HepG2 (cell line): ENCODE measurements at regions not wholly inside any gene's neighbourhood (a gene's known extent, or its start where the extent isn't known, plus 50 kb on each side); places are given as distances from the start of the nearest gene placed in this dataset.

Source experiments
- ATAC-seq: fragments of 200-7000 bp; cut with Tn5 transposase; 3 replicates; pipeline ENCODE4 v1.9.1; 2020; ENCODE audit warnings: mild to moderate bottlenecking, moderate library complexity
- BruUV-seq: library from RNA; stranded (reverse); fragments of 400-500 nt; replicated peaks from 2 replicates; lab custom pipeline; 2021; lab: Mats Ljungman, UMichigan
- CTCF ChIA-PET: fragments of 300-600 bp; formaldehyde crosslinking; extraction: SDS; loops from one replicate; lab custom pipeline; 2021; ENCODE audit warnings: low total read pairs, inconsistent platforms, low intra/inter-chr PET ratio; lab: Yijun Ruan, JAX
- POLR2A ChIA-PET: fragments of 350-600 bp; sonication (Branson Sonifier 250); formaldehyde crosslinking; loops from one replicate; lab custom pipeline; 2020; ENCODE audit warnings: antibody characterized with exemption, inconsistent platforms; lab: Yijun Ruan, JAX
- DNase-seq: peaks from one replicate; pipeline ENCODE4 v3.0.0-alpha.2; 2015; ENCODE audit warnings: low spot score
- FAIRE-seq: peaks from 3 replicates; lab custom pipeline; 2011; peaks lifted over from hg19 to GRCh38; lab: Jason Lieb, UNC
- H2AFZ ChIP-seq: one replicate; pipeline ENCODE4 v1.6.1; 2011; ENCODE audit warnings: low read length, inconsistent platforms
- H3K27ac ChIP-seq: fragments of 300-600 bp; 3 replicates; pipeline ENCODE4 v1.8.0; 2011; ENCODE audit warnings: mixed run types, mild to moderate bottlenecking, mixed read lengths, low read length, inconsistent platforms; ENCODE audit not compliant: insufficient read depth; ENCODE audit errors: extremely low read length
- H3K27me3 ChIP-seq, 2 experiments: fragments of 200-600 bp in 1 of 2; 2 replicates in 1 of 2; 3 replicates in 1 of 2; pipeline versions ENCODE4 v1.6.0 to v1.8.0; 2011; ENCODE audit warnings: low read length in 2 of 2, mild to moderate bottlenecking in 2 of 2, moderate library complexity in 2 of 2, inconsistent platforms in 1 of 2; ENCODE audit not compliant: insufficient read depth in 2 of 2, control insufficient read depth in 1 of 2
- H3K36me3 ChIP-seq, 2 experiments: fragments of 200-600 bp in 1 of 2; replicated peaks in 1 of 2; 2 replicates in 1 of 2; 3 replicates in 1 of 2; pipeline versions ENCODE4 v1.5.1 to v1.8.0; 2011; ENCODE audit warnings: low read length in 2 of 2, inconsistent platforms in 1 of 2; ENCODE audit not compliant: insufficient read depth in 2 of 2, control insufficient read depth in 1 of 2
- H3K4me1 ChIP-seq: 2 replicates; pipeline ENCODE4 v1.5.1; 2012; ENCODE audit warnings: low read length, inconsistent platforms; ENCODE audit not compliant: insufficient read depth
- H3K4me2 ChIP-seq: 2 replicates; pipeline ENCODE4 v1.6.0; 2011; ENCODE audit warnings: low read depth, low read length, inconsistent platforms
- H3K4me3 ChIP-seq, 3 experiments: fragments of 200-600 bp in 1 of 3; sonication (generic), shearing (Covaris generic) in 1 of 3; replicated peaks in 1 of 3; 2 replicates each; pipeline ENCODE4 v1.5.1; 2011 to 2016; ENCODE audit warnings: low read length in 3 of 3, inconsistent platforms in 2 of 3, low read depth in 2 of 3, mild to moderate bottlenecking in 2 of 3, control low read depth in 1 of 3, mixed read lengths in 1 of 3; ENCODE audit not compliant: insufficient read depth in 1 of 3
- H3K79me2 ChIP-seq: one replicate; pipeline ENCODE4 v1.6.1; 2011; ENCODE audit warnings: low read length, inconsistent platforms; ENCODE audit not compliant: insufficient read depth
- H3K9ac ChIP-seq: 2 replicates; pipeline ENCODE4 v1.6.0; 2011; ENCODE audit warnings: mild to moderate bottlenecking, low read depth, low read length, inconsistent platforms; ENCODE audit not compliant: insufficient read depth
- H3K9me3 ChIP-seq: 2 replicates; pipeline ENCODE4 v1.5.1; 2012; ENCODE audit warnings: mild to moderate bottlenecking, low read length
- H4K20me1 ChIP-seq: 2 replicates; pipeline ENCODE4 v1.6.0; 2011; ENCODE audit warnings: inconsistent platforms, mild to moderate bottlenecking, low read length, moderate library complexity; ENCODE audit not compliant: insufficient read depth
- IRF9 ChIP-seq: sonication (generic); formaldehyde crosslinking; IDR thresholded peaks from 2 replicates; pipeline ENCODE4 v1.8.0; 2022; ENCODE audit warnings: missing genetic modification reagents, mild to moderate bottlenecking, borderline replicate concordance
- KLF9 ChIP-seq: IDR thresholded peaks from 2 replicates; pipeline ENCODE4 v1.6.1; 2016; ENCODE audit warnings: low read depth
- TRIM22 ChIP-seq: fragments of 450-650 bp; IDR thresholded peaks from 2 replicates; pipeline ENCODE4 v1.6.1; 2017
- ZFP91 ChIP-seq: sonication (generic); formaldehyde crosslinking; IDR thresholded peaks from 2 replicates; pipeline ENCODE4 v1.9.0; 2022; ENCODE audit warnings: missing genetic modification reagents, mild to moderate bottlenecking, borderline replicate concordance
- ZMYM4 ChIP-seq: sonication (generic); formaldehyde crosslinking; IDR thresholded peaks from 2 replicates; pipeline ENCODE4 v1.8.1; 2023; ENCODE audit warnings: mild to moderate bottlenecking, missing genetic modification reagents
- ZNF274 ChIP-seq: sonication (generic); formaldehyde crosslinking; IDR thresholded peaks from 2 replicates; pipeline ENCODE4 v1.5.1; 2020; ENCODE audit warnings: mild to moderate bottlenecking, missing genetic modification reagents
- WGBS: methylation state at CpG from one replicate; pipeline ENCODE4 v1.1.6; 2017; ENCODE audit warnings: low lambda C conversion rate; 5-methylcytosine and 5-hydroxymethylcytosine counted together
- in situ Hi-C: cut with HindIII; loops from 2 replicates; pipeline ENCODE4 v1.10.0; 2017; ENCODE audit warnings: low pct_unique_long_range_greater_than_20kb; ENCODE audit not compliant: extremely low pct_ligation_motif_present
- intact Hi-C: fragments of 100-400 bp; cut with micrococcal nuclease; formaldehyde crosslinking; loops from one replicate; pipeline ENCODE4 v1.10.0; 2022; ENCODE audit not compliant: unreplicated experiment

GRCh38 chr2:8289111-8289510, 392.7 kb upstream of the ID2 start:
- WGBS, result 35% methylated on average over 3 of the region's 4 CpGs
- Histone ChIP-seq H3K27ac (no peak overlapping the region), H3K4me3 (no peak overlapping the region), H3K27me3 (0 out of 5 replicates have a peak, but pooled peaks cover 0 to 2% of the 10 kb centered on the region in 2 experiments), H3K9ac (no peak overlapping the region), H2AFZ (no peak overlapping the region), H3K79me2 (no peaks in the 10 kb centered on the region), H3K36me3 (no peaks in the 10 kb centered on the region), H4K20me1 (no peaks in the 10 kb centered on the region), H3K4me1 (peaks cover 9% of the 10 kb centered on the region), H3K9me3 (no peaks in the 10 kb centered on the region), H3K4me2 (no peak overlapping the region)
- FAIRE-seq (no peak), ATAC-seq (no peak), DNase-seq (no peak)
- ChIA-PET CTCF (no interaction called here), POLR2A (no interaction called here)
- no TSS peak for BruUV-seq
- in situ Hi-C loops, result no loop called here
- intact Hi-C loops, result no loop called here
- TF ChIP-seq ZNF274 (CRISPR knock-in tag) (no peak), KLF9 (CRISPR knock-in tag) (no peak), TRIM22 (no peak), ZFP91 (CRISPR knock-in tag) (no peak), IRF9 (CRISPR knock-in tag) (no peak), ZMYM4 (CRISPR knock-in tag) (no peak)
